ENCODE measurements at regions not wholly inside any gene's neighbourhood (a gene's known extent, or its start where the extent isn't known, plus 50 kb on each side); places are given as distances from the start of the nearest gene placed in this dataset.
"Not testable (repeated sequence)": the region's sequence is repeated elsewhere in the genome, so short reads cannot be mapped to it uniquely, and the experiment has no call there.

DNA sequence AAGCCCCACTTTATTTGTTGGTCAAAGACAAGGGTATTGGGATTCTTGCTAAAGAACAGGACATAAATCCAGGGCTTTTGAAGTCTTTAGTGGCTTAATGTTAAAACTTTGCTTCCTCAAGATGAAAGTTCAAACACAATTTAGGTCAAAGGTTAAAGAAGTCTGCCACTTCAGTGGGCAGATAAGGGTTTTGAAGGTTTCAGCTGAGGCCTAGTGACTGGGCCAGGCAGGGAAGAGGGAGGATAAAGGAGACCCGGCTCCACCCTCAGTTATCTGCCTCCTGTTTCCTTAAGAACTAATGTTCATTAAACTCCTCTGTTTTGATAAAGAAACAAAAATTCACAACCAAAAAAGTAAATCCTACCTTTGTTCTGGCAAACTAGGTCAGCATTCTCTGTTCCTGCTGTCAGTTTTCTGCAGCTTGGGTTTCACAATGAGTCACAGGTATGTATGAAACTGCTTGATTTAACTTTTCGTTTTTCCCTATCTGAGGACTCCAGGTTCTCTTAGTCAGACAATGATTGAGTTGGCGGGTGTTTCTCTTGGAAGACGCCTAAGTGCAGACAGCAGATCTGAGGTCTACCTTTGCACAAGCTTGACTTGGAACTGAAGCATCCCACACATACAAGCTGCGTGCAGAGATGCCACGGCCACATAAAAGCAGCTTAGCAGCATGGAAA lies 208.3 kb downstream of the EXOC5 start:
- peak; percentile 66 for DNase-seq

DNA sequence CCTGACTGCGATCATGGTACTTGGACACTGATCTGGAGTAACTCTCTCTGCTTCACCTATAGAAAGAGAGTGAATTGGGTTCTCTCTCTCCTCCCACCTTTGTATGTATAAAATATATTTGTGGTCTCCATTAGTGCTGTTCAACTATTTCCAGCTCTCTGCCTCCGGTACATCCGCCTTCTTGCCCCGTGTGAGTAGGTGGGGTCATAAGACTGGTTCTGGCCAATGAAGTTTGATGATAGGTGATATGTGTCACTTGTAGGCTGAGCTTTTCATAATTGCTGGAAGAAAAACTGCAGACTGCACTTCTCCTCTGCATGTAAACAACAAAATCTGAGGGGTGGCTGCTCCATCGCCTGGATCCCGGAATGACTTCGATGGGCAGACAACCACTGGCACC lies 210.4 kb downstream of the EXOC5 start:
- no peak for DNase-seq

DNA sequence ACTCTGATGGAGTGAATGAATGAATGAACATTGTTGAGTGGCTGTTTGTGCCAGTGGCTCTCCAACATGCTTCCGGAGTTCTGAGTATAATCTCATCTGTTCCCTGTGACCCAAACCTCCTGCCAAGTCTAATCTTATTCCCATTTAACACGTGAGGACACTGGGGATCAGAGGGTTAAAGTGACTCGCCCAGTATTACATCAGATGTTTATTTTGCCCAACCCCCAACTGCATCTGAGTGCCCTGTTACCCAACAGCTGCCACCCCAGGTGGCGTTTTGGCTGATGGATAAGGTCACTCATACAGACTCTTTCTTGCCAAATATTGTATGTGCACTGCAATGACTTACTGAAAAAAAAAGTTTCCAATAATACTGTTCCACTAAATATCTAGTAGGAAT lies 210.9 kb downstream of the EXOC5 start:
- DNase-seq: no peak

DNA sequence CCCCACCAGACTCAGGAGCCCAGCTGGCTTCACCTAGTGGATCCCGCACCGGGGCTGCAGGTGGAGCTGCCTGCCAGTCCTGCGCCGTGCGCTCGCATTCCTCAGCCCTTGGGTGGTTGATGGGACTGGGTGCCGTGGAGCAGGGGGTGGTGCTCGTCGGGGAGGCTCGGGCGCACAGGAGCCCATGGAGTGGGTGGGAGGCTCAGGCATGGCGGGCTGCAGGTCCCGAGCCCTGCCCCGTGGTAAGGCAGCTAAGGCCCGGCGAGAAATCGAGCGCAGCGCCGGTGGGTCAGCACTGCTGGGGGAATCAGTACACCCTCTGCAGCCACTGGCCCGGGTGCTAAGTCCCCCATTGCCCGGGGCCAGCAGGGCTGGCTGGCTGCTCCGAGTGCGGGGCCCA lies 212.2 kb downstream of the EXOC5 start:
- not testable (repeated sequence) for DNase-seq

DNA sequence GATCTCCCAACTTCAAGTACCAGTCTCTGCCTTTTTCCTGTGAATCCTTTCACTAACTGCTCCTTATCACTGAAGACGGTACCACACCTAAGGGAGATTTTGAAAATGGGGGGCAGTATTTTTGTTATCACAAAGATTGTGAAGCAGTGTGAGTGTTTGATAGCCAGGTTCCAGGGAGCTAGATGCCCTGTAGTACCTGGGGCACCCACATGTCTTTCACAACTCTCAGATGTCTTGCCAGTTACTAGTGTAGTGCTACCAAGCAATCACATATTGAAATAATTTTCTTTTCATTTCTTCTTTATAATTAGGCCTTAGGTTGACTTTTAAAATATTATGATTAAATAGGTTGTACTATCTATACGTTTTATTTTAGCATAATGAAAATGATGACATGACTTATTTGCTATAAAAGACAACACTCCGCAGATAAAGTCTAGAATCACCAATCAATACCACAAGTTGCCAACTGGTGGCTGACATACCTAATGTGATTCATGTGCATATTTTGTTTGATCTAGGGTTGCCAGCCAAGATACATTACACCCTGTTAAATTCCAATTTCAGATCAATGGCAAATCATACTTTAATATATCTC lies 215.9 kb downstream of the EXOC5 start:
- no peak for DNase-seq

DNA sequence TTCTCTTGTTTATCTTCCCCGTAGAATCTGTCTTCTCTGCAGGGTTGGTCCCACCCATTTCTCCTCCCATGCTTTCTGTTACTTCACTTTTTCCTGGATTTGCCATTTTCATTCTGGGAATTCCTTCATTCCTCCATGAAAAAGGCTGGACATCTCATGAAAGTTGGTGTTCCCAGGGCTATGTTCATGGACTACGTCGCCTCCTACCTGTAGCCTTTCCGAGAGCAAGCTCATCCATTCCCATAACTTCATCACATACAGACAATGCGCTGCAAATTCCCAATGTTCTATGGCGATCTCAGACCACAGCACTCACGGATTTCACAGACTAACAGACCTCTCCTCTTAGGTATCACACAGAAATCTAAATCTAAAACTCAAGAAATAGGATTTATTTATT lies 217.1 kb downstream of the EXOC5 start:
- DNase-seq: no peak

DNA sequence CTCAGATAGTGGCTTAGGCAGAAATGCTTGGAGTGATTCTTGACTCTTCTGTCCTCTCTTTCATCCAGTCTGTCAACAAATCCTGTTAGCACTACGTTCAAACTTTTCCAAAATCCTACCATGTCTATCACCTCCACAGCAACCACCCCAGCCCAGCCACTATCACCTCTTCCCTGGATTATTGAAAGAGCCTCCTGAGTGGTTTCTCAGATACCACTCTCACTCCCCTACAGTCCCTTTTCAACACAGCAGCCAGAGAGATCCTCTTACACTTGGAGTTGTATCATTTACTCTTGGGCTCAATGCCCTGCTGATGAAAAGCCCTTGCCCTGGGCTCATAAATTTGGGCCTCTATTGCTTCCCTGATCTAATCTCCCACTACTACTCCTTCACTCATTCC lies 218.9 kb downstream of the EXOC5 start:
- DNase-seq: no peak

DNA sequence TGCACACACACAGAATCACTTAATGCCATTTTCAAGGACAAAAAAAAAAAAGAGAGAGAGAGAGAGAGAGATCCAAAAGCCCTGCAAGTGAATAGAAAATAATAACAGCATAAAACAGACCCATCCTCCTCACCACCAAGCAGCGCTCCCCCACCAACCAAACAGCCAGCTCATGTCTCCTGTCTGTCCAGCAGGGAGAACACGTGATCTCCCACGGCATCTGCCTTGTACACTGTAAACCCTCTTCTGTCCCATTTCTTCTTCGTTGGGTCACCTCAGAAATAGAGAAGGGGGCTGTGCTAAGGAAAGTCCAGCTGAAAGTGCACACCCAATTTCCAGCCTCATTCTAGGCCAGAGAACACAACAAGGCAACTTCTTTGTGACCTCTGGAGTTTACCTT lies 222.5 kb downstream of the EXOC5 start:
- no peak for DNase-seq

DNA sequence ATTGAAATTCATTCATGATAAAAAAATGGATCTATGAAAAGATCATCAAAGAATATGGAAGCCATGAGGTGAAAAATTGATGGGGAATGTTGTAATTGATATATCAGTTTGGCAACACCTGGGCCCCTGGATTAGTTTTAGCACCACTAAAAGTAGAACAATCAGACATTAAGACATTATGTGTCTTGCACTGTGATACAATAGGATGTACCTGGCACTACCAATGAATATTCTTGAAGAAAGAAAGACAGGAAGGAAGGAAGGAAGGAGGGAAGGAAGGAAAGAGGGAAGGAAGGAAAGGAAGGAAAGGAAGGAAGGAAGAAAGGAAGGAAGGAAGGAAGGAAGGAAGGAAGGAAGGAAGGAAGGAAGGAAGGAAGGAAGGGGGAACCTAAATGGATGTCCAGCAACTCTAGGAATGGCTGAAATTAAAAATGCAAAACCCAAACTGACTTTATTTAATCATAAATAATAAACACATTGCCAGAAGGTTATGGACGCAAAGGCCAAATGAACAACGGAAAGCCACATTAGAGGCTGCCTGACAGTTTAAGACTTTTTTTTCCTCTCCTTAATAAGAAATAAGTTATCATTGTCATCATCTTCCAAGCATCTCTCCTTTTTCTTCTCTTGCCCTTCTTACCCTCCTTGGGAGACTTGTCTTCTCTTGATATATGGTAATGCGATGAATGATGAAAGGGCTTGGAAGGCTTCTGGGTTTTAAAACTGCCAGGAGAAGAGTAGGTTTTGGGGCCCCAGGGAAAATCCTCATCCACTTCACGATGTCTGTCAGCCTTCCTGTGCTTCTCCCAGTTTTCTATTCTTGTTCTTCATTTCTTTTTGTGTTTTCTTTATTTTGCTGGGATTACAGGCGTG lies 224.4 kb downstream of the EXOC5 start:
- not testable (repeated sequence) for DNase-seq

DNA sequence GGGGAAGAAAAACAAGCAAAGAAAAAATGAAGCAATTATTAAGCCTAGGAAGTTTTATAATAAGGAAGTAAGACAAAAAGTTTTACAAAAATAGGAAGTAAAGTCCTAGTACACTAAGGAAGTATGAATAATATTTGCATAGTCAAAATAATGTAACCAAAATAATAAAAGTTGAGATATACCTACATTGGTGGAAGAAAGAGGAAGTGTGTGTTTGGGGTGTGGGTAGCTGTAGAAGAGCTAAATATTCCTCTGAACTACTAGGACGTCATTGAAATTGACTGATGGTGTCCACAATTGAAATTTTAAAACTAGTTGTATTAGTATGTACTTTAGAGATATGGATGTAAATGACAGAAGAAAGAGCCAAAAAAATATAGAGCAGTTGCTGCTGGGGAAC lies 228.4 kb upstream of the OTX2 start:
- no peak for DNase-seq

DNA sequence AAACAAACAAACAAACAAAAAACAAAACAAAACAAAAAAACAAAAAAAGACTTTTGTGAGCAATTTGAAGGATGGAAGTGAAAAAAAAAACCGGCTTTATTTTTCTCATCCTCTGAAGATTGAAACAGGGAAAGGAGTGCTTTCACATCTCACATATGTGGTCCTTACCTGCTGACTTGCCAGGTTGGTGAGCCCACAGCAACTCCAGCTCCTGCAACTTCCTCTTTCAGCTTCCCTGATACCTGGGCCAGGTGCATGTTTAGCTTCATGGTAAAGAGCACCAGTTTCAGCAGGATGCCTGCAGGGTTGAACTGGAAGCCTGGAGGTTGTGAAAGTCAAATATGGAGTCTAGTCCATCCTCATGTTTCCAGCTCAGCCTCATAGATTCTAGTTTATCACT lies 221.2 kb upstream of the OTX2 start:
- no peak for DNase-seq

DNA sequence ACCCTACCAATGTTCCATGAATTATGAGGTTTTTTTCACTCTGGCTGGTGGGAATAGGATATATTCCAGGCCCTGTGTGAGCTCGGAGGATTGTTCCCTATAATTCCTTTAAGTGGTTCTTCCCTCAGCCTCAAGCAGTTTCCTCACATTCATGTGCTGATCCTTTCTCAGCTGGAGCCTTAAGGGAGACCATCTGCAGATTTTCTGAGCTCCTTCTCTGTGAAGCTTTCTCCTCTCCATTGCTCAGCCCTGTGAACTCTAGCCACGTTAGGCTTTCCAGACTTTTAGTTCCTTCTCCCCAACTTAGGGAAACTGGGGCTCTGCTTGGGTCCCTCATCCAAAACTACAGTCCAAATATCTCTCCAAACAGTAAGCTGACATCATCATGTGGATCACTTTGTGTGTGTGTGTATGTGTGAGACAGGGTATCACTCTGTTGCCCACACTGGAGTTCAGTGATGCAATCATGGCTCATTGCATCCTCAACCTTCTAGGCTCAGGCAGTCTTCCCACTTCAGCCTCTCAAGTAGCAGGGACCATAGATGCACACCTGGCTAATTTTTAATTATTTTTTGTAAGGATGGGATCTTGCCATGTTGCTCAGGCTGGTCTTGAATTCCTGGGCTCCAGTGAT lies 219.5 kb upstream of the OTX2 start:
- DNase-seq: no peak

DNA sequence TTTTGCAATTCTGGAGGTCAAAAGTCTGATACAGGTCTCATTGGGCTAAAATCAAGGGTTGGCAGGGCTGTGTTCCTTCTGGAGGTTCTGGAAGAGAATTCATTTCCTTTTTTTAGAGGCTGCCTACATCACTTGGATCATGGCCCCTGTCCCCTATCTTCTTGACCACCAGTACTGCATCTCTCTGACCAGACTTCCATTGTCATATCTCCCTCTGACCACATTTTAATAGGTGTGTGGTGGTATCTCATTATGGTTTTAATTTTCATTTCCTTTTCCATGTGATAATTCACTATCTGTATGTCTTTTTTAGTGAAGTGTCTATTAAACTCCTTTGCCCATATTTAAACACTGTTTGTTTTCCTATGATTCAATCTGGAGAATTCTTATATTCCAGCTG lies 215.2 kb upstream of the OTX2 start:
- no peak for DNase-seq

DNA sequence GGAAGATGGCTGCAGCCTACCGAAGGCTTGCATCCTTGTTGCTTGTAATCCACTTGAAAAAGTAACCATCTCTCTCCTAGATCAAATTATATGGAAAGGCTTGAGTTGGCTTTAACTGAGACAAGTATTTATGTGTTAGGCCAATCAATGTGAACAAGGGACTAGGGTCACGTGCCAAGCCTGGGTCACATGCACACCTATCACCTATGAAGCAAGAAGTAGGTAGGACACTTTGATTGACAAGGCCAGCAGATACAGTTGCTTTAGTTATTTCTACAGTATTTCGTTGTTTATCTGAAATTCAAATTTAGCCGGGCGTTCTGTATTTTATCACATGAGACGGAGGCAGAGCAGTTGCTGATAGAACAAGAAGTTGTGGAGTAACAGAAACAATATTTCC lies 212.3 kb upstream of the OTX2 start:
- no peak for DNase-seq

DNA sequence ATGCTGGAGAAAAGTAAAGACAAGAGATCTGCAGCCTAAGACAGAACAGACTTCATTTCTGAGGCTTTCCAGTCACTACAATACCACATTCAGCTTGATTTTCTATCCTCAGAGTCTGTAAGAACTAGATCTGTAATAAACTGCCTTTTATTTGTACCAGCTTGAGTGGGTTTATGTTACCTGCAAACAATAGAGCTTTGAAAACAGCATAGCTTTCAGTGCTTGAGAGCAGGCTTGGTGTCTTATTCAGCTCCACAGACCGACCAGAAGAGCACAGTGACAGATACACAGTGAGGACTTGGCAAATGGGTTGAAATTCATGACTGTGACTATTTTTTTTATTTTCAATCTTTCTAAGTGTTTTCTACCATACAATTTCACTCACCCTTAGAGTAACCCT lies 207.8 kb upstream of the OTX2 start:
- no peak for DNase-seq

DNA sequence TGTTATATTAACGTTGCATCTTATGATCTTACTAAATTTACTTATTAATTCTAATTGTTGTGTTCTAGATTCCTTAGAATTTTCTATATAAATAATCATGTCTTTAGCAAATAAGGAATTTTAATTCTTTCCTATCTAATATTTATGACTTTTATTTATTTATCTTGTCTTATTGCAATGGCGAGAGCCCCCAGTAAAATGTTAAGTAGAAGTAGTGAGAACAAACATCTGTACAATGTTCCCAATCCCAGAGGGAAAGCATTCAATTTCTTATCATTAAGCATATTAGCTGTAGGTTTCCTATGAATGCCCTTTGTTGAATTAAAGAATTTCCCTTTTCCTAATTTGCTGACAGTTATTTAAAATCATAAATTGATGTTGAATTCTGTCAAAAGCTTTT lies 203.7 kb upstream of the OTX2 start:
- DNase-seq: no peak

DNA sequence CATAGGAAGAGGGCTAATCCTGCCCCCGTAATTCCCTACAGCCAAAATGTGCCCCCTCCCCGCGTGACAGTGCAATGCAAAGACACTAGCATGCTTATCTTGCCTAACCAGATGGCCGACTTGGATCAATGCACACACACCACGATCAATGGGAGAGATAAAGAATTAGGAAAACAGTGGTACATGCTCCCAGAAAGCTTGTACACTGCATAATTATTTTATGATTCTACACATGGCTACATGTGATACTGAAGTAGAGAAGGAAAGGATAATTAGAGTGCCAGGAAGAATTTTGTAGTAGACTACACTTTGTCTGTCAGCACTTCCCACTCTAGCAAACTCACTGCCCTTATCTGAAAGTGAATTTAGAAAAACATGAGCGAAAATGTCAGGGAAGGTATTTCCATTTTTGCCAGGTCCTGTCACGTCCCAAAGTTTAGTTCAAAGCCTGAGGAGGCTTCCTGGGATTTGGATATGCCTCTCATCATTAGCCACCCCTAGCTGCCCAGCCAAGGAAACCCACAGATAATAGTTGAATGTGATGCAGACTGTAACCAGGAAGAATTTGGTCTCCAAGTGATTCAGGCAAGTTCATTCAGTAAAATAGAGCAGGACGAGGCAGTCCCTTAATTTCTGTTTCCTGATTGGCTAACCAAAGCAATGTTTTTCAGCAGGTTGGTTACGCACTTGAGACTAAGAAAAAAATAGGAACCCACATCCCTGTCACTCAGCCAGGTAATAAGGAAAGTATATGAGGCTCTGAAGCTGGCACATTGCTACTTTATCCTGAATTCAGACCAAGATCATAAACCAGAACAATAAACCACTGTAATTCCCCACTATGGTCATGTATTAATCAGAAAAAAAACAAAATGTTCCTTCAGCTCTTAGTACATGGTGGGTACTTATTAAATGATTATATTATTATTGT lies 199.6 kb upstream of the OTX2 start:
- DNase-seq: no peak

DNA sequence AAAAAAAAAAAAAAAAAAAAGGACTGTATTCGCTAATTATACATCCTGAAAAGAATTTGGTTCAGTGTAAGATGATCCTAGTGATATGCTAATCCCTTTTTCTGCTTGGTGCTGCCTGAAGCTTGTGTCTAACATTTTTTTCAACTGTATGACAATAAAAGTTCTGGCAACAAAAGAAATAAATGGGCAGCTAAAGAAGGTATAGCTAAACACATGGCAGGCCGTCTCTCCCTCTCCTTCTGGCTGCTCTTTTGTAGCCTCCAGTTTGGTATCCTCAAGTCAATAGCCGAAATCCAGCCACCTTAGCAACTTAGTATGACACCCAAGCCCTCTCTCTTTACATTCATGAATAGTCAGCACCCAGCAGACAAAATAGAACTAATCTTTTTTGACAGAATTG lies 198.3 kb upstream of the OTX2 start:
- DNase-seq: no peak

DNA sequence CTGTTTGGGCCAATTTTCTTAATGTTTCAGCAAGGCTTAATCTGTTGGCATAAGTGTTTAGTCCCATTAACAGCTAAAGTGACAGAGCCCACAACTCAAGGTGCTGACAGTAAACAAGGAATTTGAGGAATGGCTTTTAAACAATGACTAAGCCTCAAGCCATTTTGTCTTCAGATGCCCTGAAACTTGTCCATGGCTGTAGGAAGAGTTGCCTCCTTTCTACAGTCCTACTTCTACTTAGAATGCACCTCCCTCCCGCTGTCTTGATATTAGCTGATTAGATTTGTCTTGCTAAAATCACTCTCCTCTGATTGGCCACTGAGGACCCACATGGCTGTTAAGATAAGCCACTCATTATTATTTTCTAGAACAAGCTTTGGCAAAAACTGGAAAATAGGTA lies 188.4 kb upstream of the OTX2 start:
- DNase-seq: no peak

DNA sequence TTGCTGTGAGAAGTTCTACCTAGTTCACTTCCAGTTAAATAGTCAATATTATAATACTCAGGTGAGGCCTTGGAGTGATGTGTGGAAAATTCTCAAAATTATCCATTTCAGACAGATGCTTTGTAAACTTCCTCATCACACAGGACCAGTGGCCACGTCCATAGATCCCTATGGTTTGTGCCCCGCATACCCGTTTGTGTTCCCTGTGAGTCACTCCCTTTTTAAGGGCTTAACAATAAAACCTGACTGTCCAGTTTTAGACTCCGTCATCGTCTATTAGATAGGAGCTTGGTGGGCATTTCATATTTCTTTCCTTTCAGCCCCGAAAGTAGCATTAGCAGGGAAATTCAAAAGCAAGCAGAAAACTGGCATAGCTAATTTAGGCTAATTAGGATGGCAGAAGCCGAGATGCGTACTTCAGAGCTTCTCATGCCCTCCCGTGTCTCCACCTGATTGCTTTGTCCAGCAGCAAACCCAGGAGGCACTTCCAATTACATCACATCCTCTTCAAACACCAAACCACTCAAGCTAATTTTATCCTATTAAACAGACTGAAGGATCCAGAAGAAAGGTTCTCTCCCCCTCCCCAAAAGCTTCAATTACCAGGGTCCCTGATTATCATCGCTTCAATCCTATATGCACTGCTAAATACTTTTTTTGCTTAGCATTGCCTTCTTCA lies 186.6 kb upstream of the OTX2 start:
- DNase-seq: no peak

DNA sequence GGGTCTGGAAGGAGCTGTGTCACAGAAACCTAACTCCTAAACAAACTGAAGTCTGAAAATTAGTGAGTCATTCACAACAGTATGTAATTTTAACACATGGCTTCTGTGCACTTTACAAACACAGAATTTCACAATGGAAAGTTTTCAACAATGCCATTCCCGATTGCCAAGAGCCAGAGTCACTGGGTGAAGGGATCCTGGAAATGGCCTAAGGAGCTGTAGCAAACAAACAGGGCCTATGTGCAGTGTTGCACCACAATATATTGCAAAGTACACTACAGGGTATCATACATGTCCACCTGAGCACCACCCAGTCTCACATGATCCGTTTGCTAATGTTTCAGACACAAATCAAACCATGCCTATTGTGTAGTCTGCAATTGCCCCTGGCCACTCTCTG lies 184.7 kb upstream of the OTX2 start:
- no peak for DNase-seq

DNA sequence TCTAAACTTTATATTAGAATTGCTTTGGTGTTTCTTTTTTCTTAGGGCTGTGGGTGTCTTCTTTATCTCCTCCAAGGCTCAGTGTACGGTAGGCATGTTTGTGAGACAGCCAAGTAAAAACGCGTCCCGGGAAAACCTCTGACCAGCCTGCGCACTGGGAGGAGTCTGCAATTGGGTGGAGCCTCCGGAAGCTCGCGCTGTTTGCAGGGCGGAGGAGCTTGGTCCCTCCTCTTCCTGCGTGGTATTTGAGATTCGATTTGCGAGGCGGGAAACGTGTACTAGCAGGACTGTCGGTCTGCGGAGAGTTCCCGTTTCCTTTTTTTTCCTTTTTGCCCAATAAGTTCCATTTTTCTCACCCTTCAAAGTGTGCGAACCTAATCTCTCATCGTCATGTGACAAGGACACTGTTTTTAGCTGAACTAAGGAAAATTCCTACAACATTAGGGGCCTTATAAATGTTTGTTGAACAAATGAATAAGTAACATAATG lies 182.1 kb upstream of the OTX2 start:
- no peak for DNase-seq
